ENCODE measurements at regions not wholly inside any gene's neighbourhood (a gene's known extent, or its start where the extent isn't known, plus 50 kb on each side); places are given as distances from the start of the nearest gene placed in this dataset.

GRCh38 chr12:131612092-131612755 lies 98.7 kb upstream of the SFSWAP start:
- Histone ChIP-seq H3K4me1 (no peaks in the 10 kb centered on the region), H3K4me3 (replicated peaks in 1 of 3) (no peak overlapping the region), H3K27me3 (no peaks in the 10 kb centered on the region), H3K36me3 (no peaks in the 10 kb centered on the region), H3K27ac (no peak overlapping the region), H3K9me3 (no peaks in the 10 kb centered on the region)
- 81 to 83% methylated on average over 21 of the region's 21 CpGs for WGBS, 2 donors
- DNase-seq = no peak
- intact Hi-C loops (cut with DNase I) = no loop called here
- TF ChIP-seq POLR2A (IDR thresholded peaks at IDR 0.05) = no peak
- TF ChIP-seq CTCF (IDR thresholded peaks at IDR 0.05) = no peak

GRCh38 chr12:131613186-131613585 lies 97.7 kb upstream of the SFSWAP start:
- H3K27ac ChIP-seq = no peak overlapping the region
- intact Hi-C loops (cut with DNase I) = no loop called here
- H3K27me3 ChIP-seq = no peaks in the 10 kb centered on the region
- no peak for TF ChIP-seq POLR2A (IDR thresholded peaks at IDR 0.05)
- no peak for TF ChIP-seq CTCF (IDR thresholded peaks at IDR 0.05)
- DNase-seq = no peak
- H3K36me3 ChIP-seq = no peaks in the 10 kb centered on the region
- no peak overlapping the region for H3K4me3 ChIP-seq (replicated peaks in 1 of 3)
- H3K9me3 ChIP-seq = no peaks in the 10 kb centered on the region
- WGBS, 2 donors = 74 to 85% methylated on average over 11 of the region's 11 CpGs
- H3K4me1 ChIP-seq = no peaks in the 10 kb centered on the region

- H3K27me3 ChIP-seq = no peaks in the 10 kb centered on the region
- no peaks in the 10 kb centered on the region for H3K4me1 ChIP-seq
- H3K36me3 ChIP-seq = no peaks in the 10 kb centered on the region
- no peak overlapping the region for H3K4me3 ChIP-seq (replicated peaks in 1 of 3)
- no peak for DNase-seq
- no peaks in the 10 kb centered on the region for H3K9me3 ChIP-seq
- H3K27ac ChIP-seq = no peak overlapping the region
- intact Hi-C loops (cut with DNase I) = no loop called here
- WGBS, 2 donors = 85 to 90% methylated on average over 13 of the region's 13 CpGs
- TF ChIP-seq CTCF (IDR thresholded peaks at IDR 0.05) (no peak), POLR2A (IDR thresholded peaks at IDR 0.05) (no peak)
These were observed 97.2 kb upstream of the SFSWAP start for GRCh38 chr12:131613678-131614077.

GRCh38 chr12:131615326-131616042 lies 95.4 kb upstream of the SFSWAP start:
- Histone ChIP-seq H3K27ac (no peak overlapping the region), H3K36me3 (no peaks in the 10 kb centered on the region), H3K9me3 (no peaks in the 10 kb centered on the region), H3K27me3 (no peaks in the 10 kb centered on the region), H3K4me3 (replicated peaks in 1 of 3) (no peak overlapping the region), H3K4me1 (no peaks in the 10 kb centered on the region)
- intact Hi-C loops (cut with DNase I) = no loop called here
- TF ChIP-seq CTCF (IDR thresholded peaks at IDR 0.05) (no peak), POLR2A (IDR thresholded peaks at IDR 0.05) (no peak)
- no peak for DNase-seq
- 51 to 71% methylated on average over 6 of the region's 6 CpGs for WGBS, 2 donors

GRCh38 chr12:131616043-131616700 lies 94.7 kb upstream of the SFSWAP start:
- Histone ChIP-seq H3K27ac (no peak overlapping the region), H3K36me3 (no peaks in the 10 kb centered on the region), H3K9me3 (no peaks in the 10 kb centered on the region), H3K4me1 (no peaks in the 10 kb centered on the region), H3K27me3 (no peaks in the 10 kb centered on the region), H3K4me3 (replicated peaks in 1 of 3) (no peak overlapping the region)
- WGBS, 2 donors = 66 to 68% methylated on average over 19 of the region's 19 CpGs
- no peak for DNase-seq
- TF ChIP-seq CTCF (IDR thresholded peaks at IDR 0.05) (no peak), POLR2A (IDR thresholded peaks at IDR 0.05) (no peak)
- intact Hi-C loops (cut with DNase I) = no loop called here
